Activated T-helper 17 cell treated with anti-CD3 and anti-CD28 coated beads, Interleukin-2, amount 50 U/mL, for 72 hours (primary cell): ENCODE measurements at regions not wholly inside any gene's neighbourhood (a gene's known extent, or its start where the extent isn't known, plus 50 kb on each side); places are given as distances from the start of the nearest gene placed in this dataset.

ENCODE experiments used
- ATAC-seq: fragments of 150-1000 bp; cut with Tn5 transposase; replicated peaks from 2 replicates; pipeline ENCODE4 v1.10.0; 2021; ENCODE audit warnings: mild to moderate bottlenecking, moderate library complexity
- H3K27ac Mint-ChIP-seq: one replicate; pipeline ENCODE4 v1.8.0; 2022; ENCODE audit warnings: mixed read lengths
- H3K27me3 Mint-ChIP-seq: one replicate; pipeline ENCODE4 v1.8.0; 2022; ENCODE audit warnings: mixed read lengths
- H3K36me3 Mint-ChIP-seq: one replicate; pipeline ENCODE4 v1.8.0; 2022; ENCODE audit warnings: low read depth, mild to moderate bottlenecking, mixed read lengths
- H3K4me1 Mint-ChIP-seq: one replicate; pipeline ENCODE4 v1.8.0; 2022; ENCODE audit warnings: mixed read lengths
- H3K4me3 Mint-ChIP-seq: one replicate; pipeline ENCODE4 v1.8.0; 2022; ENCODE audit warnings: mild to moderate bottlenecking, mixed read lengths
- H3K9me3 Mint-ChIP-seq: one replicate; pipeline ENCODE4 v1.8.0; 2022; ENCODE audit warnings: mixed read lengths

- Mint-ChIP-seq H3K36me3 (no peaks in the 10 kb centered on the region), H3K9me3 (no peaks in the 10 kb centered on the region), H3K27me3 (no peaks in the 10 kb centered on the region), H3K27ac (no peak overlapping the region), H3K4me3 (no peak overlapping the region), H3K4me1 (peaks cover 4% of the 10 kb centered on the region)
- ATAC-seq = no peak
Observed at GRCh38 chr1:110777228-110777627, 95.7 kb upstream of the CD53 start.

- Mint-ChIP-seq H3K9me3 (no peaks in the 10 kb centered on the region), H3K27me3 (peaks cover under 1% of the 10 kb centered on the region), H3K27ac (no peak overlapping the region), H3K4me3 (no peak overlapping the region), H3K36me3 (no peaks in the 10 kb centered on the region), H3K4me1 (no peaks in the 10 kb centered on the region)
- ATAC-seq = no peak
Observed at GRCh38 chr1:110774398-110774797, 98.5 kb upstream of the CD53 start.

GRCh38 chr1:110773813-110774212 is 99.1 kb upstream of the KCNA3 start:
- no peaks in the 10 kb centered on the region for H3K36me3 Mint-ChIP-seq
- no peak for ATAC-seq
- H3K27me3 Mint-ChIP-seq = peaks cover 4% of the 10 kb centered on the region
- H3K9me3 Mint-ChIP-seq = no peaks in the 10 kb centered on the region
- no peak overlapping the region for H3K27ac Mint-ChIP-seq
- H3K4me1 Mint-ChIP-seq = no peaks in the 10 kb centered on the region
- no peak overlapping the region for H3K4me3 Mint-ChIP-seq

GRCh38 chr1:110771245-110772022 is 96.7 kb upstream of the KCNA3 start:
- Mint-ChIP-seq H3K9me3 (no peaks in the 10 kb centered on the region), H3K27ac (no peak overlapping the region), H3K4me3 (no peak overlapping the region), H3K27me3 (peaks cover 11% of the 10 kb centered on the region), H3K36me3 (no peaks in the 10 kb centered on the region), H3K4me1 (no peaks in the 10 kb centered on the region)
- ATAC-seq = no peak

GRCh38 chr1:110770832-110771231 is 96.1 kb upstream of the KCNA3 start:
- Mint-ChIP-seq H3K9me3 (no peaks in the 10 kb centered on the region), H3K27me3 (peaks cover 11% of the 10 kb centered on the region), H3K4me1 (peaks cover 4% of the 10 kb centered on the region), H3K36me3 (no peaks in the 10 kb centered on the region), H3K4me3 (no peak overlapping the region), H3K27ac (no peak overlapping the region)
- no peak for ATAC-seq

- Mint-ChIP-seq H3K36me3 (no peaks in the 10 kb centered on the region), H3K4me3 (no peak overlapping the region), H3K4me1 (peaks cover 5% of the 10 kb centered on the region), H3K27me3 (peaks cover 11% of the 10 kb centered on the region), H3K27ac (no peak overlapping the region), H3K9me3 (no peaks in the 10 kb centered on the region)
- no peak for ATAC-seq
Observed at GRCh38 chr1:110768605-110769004, 93.9 kb upstream of the KCNA3 start.

GRCh38 chr1:110766336-110766647 is 91.6 kb upstream of the KCNA3 start:
- H3K27ac Mint-ChIP-seq = peak overlapping the region; percentile 24
- H3K27me3 Mint-ChIP-seq = peaks cover 15% of the 10 kb centered on the region
- no peaks in the 10 kb centered on the region for H3K9me3 Mint-ChIP-seq
- no peak for ATAC-seq
- H3K4me1 Mint-ChIP-seq = peaks cover 5% of the 10 kb centered on the region
- no peaks in the 10 kb centered on the region for H3K36me3 Mint-ChIP-seq
- H3K4me3 Mint-ChIP-seq = no peak overlapping the region

GRCh38 chr1:110765640-110766335 is 91.0 kb upstream of the KCNA3 start:
- Mint-ChIP-seq H3K9me3 (no peaks in the 10 kb centered on the region), H3K27me3 (peaks cover 15% of the 10 kb centered on the region), H3K27ac (peak overlapping the region; percentile 24), H3K4me3 (no peak overlapping the region), H3K4me1 (peaks cover 5% of the 10 kb centered on the region), H3K36me3 (no peaks in the 10 kb centered on the region)
- ATAC-seq = peak; percentile 67

GRCh38 chr1:110763149-110763548 is 88.4 kb upstream of the KCNA3 start:
- Mint-ChIP-seq H3K9me3 (no peaks in the 10 kb centered on the region), H3K27me3 (peaks cover 16% of the 10 kb centered on the region), H3K4me3 (no peak overlapping the region), H3K27ac (no peak overlapping the region), H3K4me1 (peaks cover 5% of the 10 kb centered on the region), H3K36me3 (no peaks in the 10 kb centered on the region)
- no peak for ATAC-seq

GRCh38 chr1:110760321-110760720 is 85.6 kb upstream of the KCNA3 start:
- Mint-ChIP-seq H3K9me3 (no peaks in the 10 kb centered on the region), H3K27ac (no peak overlapping the region), H3K4me1 (no peaks in the 10 kb centered on the region), H3K4me3 (no peak overlapping the region), H3K36me3 (no peaks in the 10 kb centered on the region), H3K27me3 (peaks cover 21% of the 10 kb centered on the region)
- no peak for ATAC-seq

GRCh38 chr1:110756506-110756905 is 81.8 kb upstream of the KCNA3 start:
- Mint-ChIP-seq H3K9me3 (no peaks in the 10 kb centered on the region), H3K27me3 (peaks cover 22% of the 10 kb centered on the region), H3K36me3 (no peaks in the 10 kb centered on the region), H3K4me3 (no peak overlapping the region), H3K4me1 (peaks cover 4% of the 10 kb centered on the region), H3K27ac (no peak overlapping the region)
- ATAC-seq = no peak

- Mint-ChIP-seq H3K27ac (no peak overlapping the region), H3K27me3 (peaks cover 24% of the 10 kb centered on the region), H3K9me3 (no peaks in the 10 kb centered on the region), H3K4me1 (peaks cover 4% of the 10 kb centered on the region), H3K36me3 (no peaks in the 10 kb centered on the region), H3K4me3 (no peak overlapping the region)
- ATAC-seq = peak; percentile 86
Observed at GRCh38 chr1:110752941-110753725, 78.4 kb upstream of the KCNA3 start.

GRCh38 chr1:110750562-110750961 is 75.8 kb upstream of the KCNA3 start:
- no peak overlapping the region for H3K4me3 Mint-ChIP-seq
- ATAC-seq = no peak

GRCh38 chr1:110749960-110750359 is 75.2 kb upstream of the KCNA3 start:
- peaks cover 4% of the 10 kb centered on the region for H3K4me1 Mint-ChIP-seq
- no peak overlapping the region for H3K27ac Mint-ChIP-seq
- H3K4me3 Mint-ChIP-seq = no peak overlapping the region
- no peak for ATAC-seq
- peaks cover 18% of the 10 kb centered on the region for H3K27me3 Mint-ChIP-seq
- no peaks in the 10 kb centered on the region for H3K9me3 Mint-ChIP-seq
- H3K36me3 Mint-ChIP-seq = no peaks in the 10 kb centered on the region

More at GRCh38 chr1:110750562-110750961, 75.8 kb upstream of the KCNA3 start:
- Mint-ChIP-seq H3K36me3 (no peaks in the 10 kb centered on the region), H3K27ac (no peak overlapping the region), H3K4me1 (peaks cover 4% of the 10 kb centered on the region), H3K27me3 (peaks cover 14% of the 10 kb centered on the region), H3K9me3 (no peaks in the 10 kb centered on the region)
